AG09309 (cell line): ENCODE measurements at regions not wholly inside any gene's neighbourhood (a gene's known extent, or its start where the extent isn't known, plus 50 kb on each side); places are given as distances from the start of the nearest gene placed in this dataset.

Experiments used
- DNase-seq: peaks from one replicate; pipeline ENCODE4 v3.0.0-alpha.2; 2010; ENCODE audit warnings: low read depth
- H3K4me3 ChIP-seq: 2 replicates; pipeline ENCODE4 v1.5.1; 2011; ENCODE audit warnings: mild to moderate bottlenecking, low read depth, low read length, moderate library complexity; ENCODE audit not compliant: control insufficient read depth
- TF ChIP-seq, protein P1 (sequence below): IDR thresholded peaks from 2 replicates; pipeline ENCODE4 v1.5.1; 2011; ENCODE audit warnings: mild to moderate bottlenecking, low read depth, low read length, inconsistent platforms; ENCODE audit not compliant: insufficient read depth, control insufficient read depth; ENCODE audit errors: missing control alignments

DNA sequence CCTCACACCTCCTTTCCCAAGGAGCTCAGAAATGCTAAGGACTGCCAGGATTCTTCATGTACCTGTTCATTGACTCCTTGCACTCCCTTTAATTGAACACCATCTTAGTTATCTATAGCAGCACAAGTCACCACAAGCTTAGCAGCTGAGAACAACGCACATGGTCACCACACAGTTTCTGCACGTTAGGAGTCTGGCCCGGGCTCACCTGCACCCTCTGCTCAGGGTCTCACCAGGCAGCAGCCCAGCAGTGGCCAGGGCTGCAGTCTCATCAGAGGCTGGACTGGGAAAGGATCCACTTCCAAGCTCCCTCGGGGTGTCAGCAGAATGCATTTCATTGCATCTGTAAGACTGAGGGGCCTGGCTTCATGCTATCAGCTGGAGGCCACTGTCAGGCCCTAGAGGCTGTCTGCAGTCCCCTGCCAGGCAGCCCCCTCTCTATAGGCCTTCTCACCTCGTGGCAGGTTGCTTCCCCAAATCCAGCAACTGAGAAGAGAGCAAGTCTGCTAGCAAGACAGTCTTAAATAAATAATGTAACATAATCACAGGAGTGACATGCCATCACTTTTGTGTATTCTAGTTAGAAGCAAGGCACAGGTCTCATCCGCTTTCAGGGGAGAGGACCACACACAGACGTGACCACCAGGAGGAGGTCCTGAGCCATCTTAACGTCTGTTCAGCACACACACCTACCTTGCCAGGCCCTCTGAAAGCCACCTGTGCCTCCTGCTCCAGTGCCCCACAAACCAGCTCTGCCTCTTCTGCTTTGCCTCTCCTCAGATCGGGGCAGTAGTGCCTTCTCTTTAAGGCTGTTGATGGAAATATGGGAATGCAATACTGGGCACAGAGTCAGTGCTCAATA is 165.2 kb upstream of the CST7 start:
- TF ChIP-seq, protein P1, sequence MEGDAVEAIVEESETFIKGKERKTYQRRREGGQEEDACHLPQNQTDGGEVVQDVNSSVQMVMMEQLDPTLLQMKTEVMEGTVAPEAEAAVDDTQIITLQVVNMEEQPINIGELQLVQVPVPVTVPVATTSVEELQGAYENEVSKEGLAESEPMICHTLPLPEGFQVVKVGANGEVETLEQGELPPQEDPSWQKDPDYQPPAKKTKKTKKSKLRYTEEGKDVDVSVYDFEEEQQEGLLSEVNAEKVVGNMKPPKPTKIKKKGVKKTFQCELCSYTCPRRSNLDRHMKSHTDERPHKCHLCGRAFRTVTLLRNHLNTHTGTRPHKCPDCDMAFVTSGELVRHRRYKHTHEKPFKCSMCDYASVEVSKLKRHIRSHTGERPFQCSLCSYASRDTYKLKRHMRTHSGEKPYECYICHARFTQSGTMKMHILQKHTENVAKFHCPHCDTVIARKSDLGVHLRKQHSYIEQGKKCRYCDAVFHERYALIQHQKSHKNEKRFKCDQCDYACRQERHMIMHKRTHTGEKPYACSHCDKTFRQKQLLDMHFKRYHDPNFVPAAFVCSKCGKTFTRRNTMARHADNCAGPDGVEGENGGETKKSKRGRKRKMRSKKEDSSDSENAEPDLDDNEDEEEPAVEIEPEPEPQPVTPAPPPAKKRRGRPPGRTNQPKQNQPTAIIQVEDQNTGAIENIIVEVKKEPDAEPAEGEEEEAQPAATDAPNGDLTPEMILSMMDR, result no peak
- no peak overlapping the region for H3K4me3 ChIP-seq

DNA sequence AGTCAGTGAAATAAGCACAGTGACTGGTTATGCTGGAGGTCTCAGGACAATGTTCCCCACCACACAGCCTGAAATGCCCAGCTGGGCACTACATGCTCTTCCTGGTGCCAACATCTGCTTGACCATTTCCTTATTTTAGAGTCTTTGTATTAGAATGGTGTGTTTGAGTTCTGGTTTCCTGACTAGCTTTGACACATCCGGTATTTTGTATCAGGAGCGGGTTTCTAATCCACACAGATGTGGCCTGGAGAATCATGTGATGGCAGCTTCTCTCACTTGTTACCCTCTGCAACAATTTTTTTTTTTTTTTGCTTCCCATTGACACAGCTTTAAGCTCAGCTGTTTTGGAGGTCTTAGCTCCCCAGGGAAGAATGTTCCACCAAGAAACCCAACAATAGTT is 164.5 kb upstream of the CST7 start:
- no peak for DNase-seq
- no peak overlapping the region for H3K4me3 ChIP-seq
- TF ChIP-seq, protein P1, result no peak

More for the DNA sequence above, 165.2 kb upstream of the CST7 start:
- no peak for DNase-seq

DNA sequence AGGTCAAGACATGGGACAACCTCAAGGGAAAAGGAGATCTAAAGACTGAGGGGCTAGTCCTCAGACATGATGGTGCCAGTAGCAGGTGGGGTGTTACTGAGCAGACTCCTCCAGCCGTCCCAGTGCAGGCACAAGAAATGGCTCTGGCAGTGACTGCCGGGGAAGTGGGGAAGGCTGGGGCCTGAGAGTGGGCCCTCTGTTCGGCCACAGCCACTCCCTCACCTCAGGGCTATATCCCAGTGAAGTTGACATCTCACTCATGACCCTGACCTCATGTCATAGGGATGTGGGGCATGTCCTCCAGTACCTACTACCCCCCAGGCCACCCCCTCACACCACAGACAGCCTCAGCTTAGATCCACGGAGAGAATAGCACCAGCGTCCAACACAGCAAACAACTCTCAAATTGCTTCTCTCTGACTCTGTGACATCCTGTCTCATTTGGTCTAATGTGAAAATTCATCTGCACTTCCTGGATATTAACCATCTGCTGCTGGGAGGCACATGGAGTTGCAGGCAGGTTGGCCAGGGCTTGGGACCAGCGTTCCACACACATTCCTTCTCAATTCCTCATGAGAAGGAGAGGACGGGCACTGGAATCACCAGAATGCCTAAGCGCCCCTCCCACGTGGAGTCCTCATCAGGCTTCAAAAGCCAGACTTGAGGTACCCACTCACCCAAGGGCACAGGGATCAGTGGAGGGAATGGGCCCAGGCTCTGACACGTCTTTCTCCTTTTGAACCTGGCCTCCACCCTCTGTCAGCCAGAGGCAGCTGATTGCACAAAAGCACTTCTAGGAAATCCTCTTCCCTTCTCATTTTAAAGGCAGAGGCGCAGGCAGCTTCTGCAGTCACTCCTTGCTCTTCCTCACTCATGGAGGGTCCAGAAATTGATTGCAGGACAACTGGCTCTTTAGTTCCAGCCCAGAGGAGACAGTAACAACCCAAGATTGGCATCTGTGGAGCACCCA is 163.6 kb upstream of the CST7 start:
- DNase-seq, result peak; percentile 42
- no peak overlapping the region for H3K4me3 ChIP-seq
- TF ChIP-seq, protein P1, result no peak

DNA sequence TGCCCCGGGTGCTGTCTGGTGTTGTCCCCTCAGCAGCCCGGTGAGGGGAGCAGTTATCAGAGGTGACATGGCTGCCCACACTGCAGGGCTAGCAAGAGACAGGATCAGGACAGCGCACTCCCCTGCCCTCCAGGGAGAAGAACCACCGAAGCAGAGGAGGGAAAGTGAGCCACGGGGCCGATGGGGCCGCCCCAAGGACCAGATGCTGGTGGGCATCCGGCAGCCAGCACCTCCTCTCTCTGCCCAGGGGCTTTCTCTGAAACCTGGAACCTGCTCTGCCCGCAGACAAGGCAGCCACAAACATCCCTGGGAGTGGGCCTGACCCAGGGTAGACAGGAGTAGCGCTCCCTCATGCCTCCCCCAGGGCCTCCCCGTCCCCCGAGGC is 163.0 kb upstream of the CST7 start:
- no peak for DNase-seq
- TF ChIP-seq, protein P1, result no peak
- H3K4me3 ChIP-seq, result no peak overlapping the region

DNA sequence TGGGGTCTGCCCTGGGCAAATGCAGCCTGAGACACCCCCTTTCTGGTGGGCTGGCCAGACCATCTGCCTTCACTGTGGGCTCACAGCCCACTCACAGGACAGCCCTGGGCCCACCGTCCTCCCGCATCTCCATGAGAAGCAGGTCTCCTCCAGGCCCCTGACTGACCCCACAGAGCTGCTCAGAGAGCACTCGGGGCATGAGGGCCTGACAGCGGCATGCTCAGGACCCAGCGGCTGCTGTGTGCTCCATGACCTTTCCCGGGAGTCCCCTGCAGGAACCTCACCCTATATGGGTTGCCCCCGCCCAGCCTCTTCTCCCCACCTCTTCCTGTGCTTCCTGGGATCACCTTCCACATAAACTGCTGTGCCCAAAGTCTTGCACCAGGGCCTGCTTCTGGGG is 162.4 kb upstream of the CST7 start:
- H3K4me3 ChIP-seq, result no peak overlapping the region
- DNase-seq, result no peak
- TF ChIP-seq, protein P1, result no peak

DNA sequence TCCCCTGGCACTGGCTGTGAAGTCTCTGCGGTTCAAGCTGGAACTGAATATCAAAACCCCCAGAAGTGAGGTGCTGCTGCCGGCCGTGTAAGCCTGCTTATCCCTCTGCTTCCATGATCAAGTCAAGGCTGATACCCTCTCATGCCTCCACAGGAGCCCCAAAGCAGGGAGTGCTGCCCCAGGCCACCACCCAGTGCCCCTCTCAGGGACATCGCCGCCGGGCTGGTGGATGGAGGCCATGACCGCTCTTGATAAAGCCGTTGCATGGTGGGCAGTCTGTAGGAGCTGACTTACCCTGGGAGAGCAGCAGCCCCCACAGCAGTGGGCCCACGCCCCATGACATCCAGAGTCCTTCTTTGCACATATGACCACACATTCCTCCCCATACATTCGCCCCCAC is 162.0 kb upstream of the CST7 start:
- no peak overlapping the region for H3K4me3 ChIP-seq
- DNase-seq, result no peak
- TF ChIP-seq, protein P1, result no peak
